Activated T-cell treated with anti-CD3 and anti-CD28 coated beads, Interleukin-2, amount 50 U/mL, for 24 hours (primary cell): ENCODE measurements at regions not wholly inside any gene's neighbourhood (a gene's known extent, or its start where the extent isn't known, plus 50 kb on each side); places are given as distances from the start of the nearest gene placed in this dataset.

Source experiments
- DNase-seq: peaks from one replicate; pipeline ENCODE4 v3.0.0-alpha.2; 2020
- H3K27ac Mint-ChIP-seq: 2 replicates; pipeline ENCODE4 v1.8.0; 2020; ENCODE audit warnings: mild to moderate bottlenecking, mixed read lengths
- H3K27me3 Mint-ChIP-seq: 2 replicates; pipeline ENCODE4 v1.8.0; 2020; ENCODE audit warnings: mixed read lengths
- H3K36me3 Mint-ChIP-seq: 2 replicates; pipeline ENCODE4 v1.8.0; 2020; ENCODE audit warnings: low read depth, mixed read lengths
- H3K4me1 Mint-ChIP-seq: 2 replicates; pipeline ENCODE4 v1.8.0; 2020; ENCODE audit warnings: low read depth, mixed read lengths
- H3K4me3 Mint-ChIP-seq: 2 replicates; pipeline ENCODE4 v1.8.0; 2020; ENCODE audit warnings: mild to moderate bottlenecking, moderate library complexity, mixed read lengths
- H3K9me3 Mint-ChIP-seq: 2 replicates; pipeline ENCODE4 v1.8.0; 2020; ENCODE audit warnings: mixed read lengths

GRCh38 chr3:25091934-25092333 is 336.1 kb upstream of the RARB start:
- no peaks in the 10 kb centered on the region for H3K36me3 Mint-ChIP-seq
- no peak for DNase-seq
- H3K27me3 Mint-ChIP-seq, result no peaks in the 10 kb centered on the region
- peaks cover 2% of the 10 kb centered on the region for H3K9me3 Mint-ChIP-seq
- no peaks in the 10 kb centered on the region for H3K4me1 Mint-ChIP-seq
- H3K27ac Mint-ChIP-seq, result no peak overlapping the region
- no peak overlapping the region for H3K4me3 Mint-ChIP-seq

- Mint-ChIP-seq H3K27me3 (no peaks in the 10 kb centered on the region), H3K4me1 (no peaks in the 10 kb centered on the region), H3K27ac (no peak overlapping the region), H3K4me3 (no peak overlapping the region), H3K36me3 (no peaks in the 10 kb centered on the region), H3K9me3 (no peaks in the 10 kb centered on the region)
- no peak for DNase-seq
Measured at GRCh38 chr3:25094932-25095685, 333.0 kb upstream of the RARB start.

- no peaks in the 10 kb centered on the region for H3K4me1 Mint-ChIP-seq
- no peak for DNase-seq
- H3K36me3 Mint-ChIP-seq, result no peaks in the 10 kb centered on the region
- H3K9me3 Mint-ChIP-seq, result no peaks in the 10 kb centered on the region
- H3K27me3 Mint-ChIP-seq, result no peaks in the 10 kb centered on the region
- H3K4me3 Mint-ChIP-seq, result no peak overlapping the region
- H3K27ac Mint-ChIP-seq, result no peak overlapping the region
Measured at GRCh38 chr3:25096536-25096935, 331.5 kb upstream of the RARB start.

GRCh38 chr3:25097023-25097422 is 331.0 kb upstream of the RARB start:
- Mint-ChIP-seq H3K4me1 (no peaks in the 10 kb centered on the region), H3K27ac (no peak overlapping the region), H3K36me3 (no peaks in the 10 kb centered on the region), H3K4me3 (no peak overlapping the region), H3K27me3 (no peaks in the 10 kb centered on the region), H3K9me3 (no peaks in the 10 kb centered on the region)
- DNase-seq, result no peak

- H3K27ac Mint-ChIP-seq, result no peak overlapping the region
- no peaks in the 10 kb centered on the region for H3K36me3 Mint-ChIP-seq
- no peak for DNase-seq
- no peaks in the 10 kb centered on the region for H3K4me1 Mint-ChIP-seq
- H3K27me3 Mint-ChIP-seq, result no peaks in the 10 kb centered on the region
- H3K4me3 Mint-ChIP-seq, result no peak overlapping the region
- peaks cover 1% of the 10 kb centered on the region for H3K9me3 Mint-ChIP-seq
Measured at GRCh38 chr3:25099666-25100065, 328.4 kb upstream of the RARB start.

- Mint-ChIP-seq H3K27me3 (no peaks in the 10 kb centered on the region), H3K4me1 (no peaks in the 10 kb centered on the region), H3K4me3 (no peak overlapping the region), H3K27ac (no peak overlapping the region), H3K9me3 (peaks cover 4% of the 10 kb centered on the region), H3K36me3 (no peaks in the 10 kb centered on the region)
- no peak for DNase-seq
Measured at GRCh38 chr3:25103391-25103790, 324.7 kb upstream of the RARB start.

GRCh38 chr3:25107918-25108617 is 320.0 kb upstream of the RARB start:
- no peak overlapping the region for H3K4me3 Mint-ChIP-seq
- no peaks in the 10 kb centered on the region for H3K36me3 Mint-ChIP-seq
- no peak overlapping the region for H3K27ac Mint-ChIP-seq
- no peak for DNase-seq
- no peaks in the 10 kb centered on the region for H3K4me1 Mint-ChIP-seq
- H3K9me3 Mint-ChIP-seq, result peaks cover 4% of the 10 kb centered on the region
- no peaks in the 10 kb centered on the region for H3K27me3 Mint-ChIP-seq

- peaks cover 2% of the 10 kb centered on the region for H3K9me3 Mint-ChIP-seq
- no peak overlapping the region for H3K4me3 Mint-ChIP-seq
- no peak for DNase-seq
- no peaks in the 10 kb centered on the region for H3K36me3 Mint-ChIP-seq
- no peak overlapping the region for H3K27ac Mint-ChIP-seq
- H3K4me1 Mint-ChIP-seq, result no peaks in the 10 kb centered on the region
- no peaks in the 10 kb centered on the region for H3K27me3 Mint-ChIP-seq
Measured at GRCh38 chr3:25110642-25111041, 317.4 kb upstream of the RARB start.

GRCh38 chr3:25113891-25114290 is 314.2 kb upstream of the RARB start:
- no peaks in the 10 kb centered on the region for H3K4me1 Mint-ChIP-seq
- no peak for DNase-seq
- no peaks in the 10 kb centered on the region for H3K36me3 Mint-ChIP-seq
- H3K27me3 Mint-ChIP-seq, result no peaks in the 10 kb centered on the region
- no peak overlapping the region for H3K27ac Mint-ChIP-seq
- no peaks in the 10 kb centered on the region for H3K9me3 Mint-ChIP-seq
- H3K4me3 Mint-ChIP-seq, result no peak overlapping the region

GRCh38 chr3:25114532-25114931 is 313.5 kb upstream of the RARB start:
- Mint-ChIP-seq H3K4me1 (no peaks in the 10 kb centered on the region), H3K9me3 (no peaks in the 10 kb centered on the region), H3K36me3 (no peaks in the 10 kb centered on the region), H3K27me3 (no peaks in the 10 kb centered on the region), H3K4me3 (no peak overlapping the region), H3K27ac (no peak overlapping the region)
- no peak for DNase-seq

- no peak for DNase-seq
- no peaks in the 10 kb centered on the region for H3K4me1 Mint-ChIP-seq
- no peaks in the 10 kb centered on the region for H3K36me3 Mint-ChIP-seq
- H3K9me3 Mint-ChIP-seq, result peaks cover 5% of the 10 kb centered on the region
- H3K27me3 Mint-ChIP-seq, result no peaks in the 10 kb centered on the region
- H3K27ac Mint-ChIP-seq, result no peak overlapping the region
- H3K4me3 Mint-ChIP-seq, result no peak overlapping the region
Measured at GRCh38 chr3:25117005-25117593, 311.0 kb upstream of the RARB start.

GRCh38 chr3:25119682-25120081 is 308.4 kb upstream of the RARB start:
- H3K4me3 Mint-ChIP-seq, result no peak overlapping the region
- peaks cover 5% of the 10 kb centered on the region for H3K9me3 Mint-ChIP-seq
- no peak overlapping the region for H3K27ac Mint-ChIP-seq
- no peaks in the 10 kb centered on the region for H3K27me3 Mint-ChIP-seq
- no peaks in the 10 kb centered on the region for H3K4me1 Mint-ChIP-seq
- no peak for DNase-seq
- H3K36me3 Mint-ChIP-seq, result no peaks in the 10 kb centered on the region

GRCh38 chr3:25120665-25121064 is 307.4 kb upstream of the RARB start:
- Mint-ChIP-seq H3K27me3 (no peaks in the 10 kb centered on the region), H3K36me3 (no peaks in the 10 kb centered on the region), H3K4me3 (no peak overlapping the region), H3K27ac (no peak overlapping the region), H3K4me1 (no peaks in the 10 kb centered on the region), H3K9me3 (peaks cover 10% of the 10 kb centered on the region)
- no peak for DNase-seq

- Mint-ChIP-seq H3K4me3 (no peak overlapping the region), H3K27ac (no peak overlapping the region), H3K36me3 (no peaks in the 10 kb centered on the region), H3K4me1 (no peaks in the 10 kb centered on the region), H3K9me3 (peaks cover 18% of the 10 kb centered on the region), H3K27me3 (no peaks in the 10 kb centered on the region)
- DNase-seq, result no peak
Measured at GRCh38 chr3:25125201-25125600, 302.9 kb upstream of the RARB start.

GRCh38 chr3:25128735-25129134 is 299.3 kb upstream of the RARB start:
- no peak for DNase-seq
- H3K4me1 Mint-ChIP-seq, result no peaks in the 10 kb centered on the region
- H3K9me3 Mint-ChIP-seq, result peaks cover 25% of the 10 kb centered on the region
- no peaks in the 10 kb centered on the region for H3K27me3 Mint-ChIP-seq
- no peaks in the 10 kb centered on the region for H3K36me3 Mint-ChIP-seq
- H3K27ac Mint-ChIP-seq, result no peak overlapping the region
- H3K4me3 Mint-ChIP-seq, result no peak overlapping the region
